HG03457 (cell line): ENCODE measurements at regions not wholly inside any gene's neighbourhood (a gene's known extent, or its start where the extent isn't known, plus 50 kb on each side); places are given as distances from the start of the nearest gene placed in this dataset.

Experiments
- ATAC-seq: cut with Tn5 transposase; IDR thresholded peaks from one replicate; pipeline ENCODE4 v1.9.1; 2021; ENCODE audit warnings: moderate number of reproducible peaks; ENCODE audit not compliant: unreplicated experiment

DNA sequence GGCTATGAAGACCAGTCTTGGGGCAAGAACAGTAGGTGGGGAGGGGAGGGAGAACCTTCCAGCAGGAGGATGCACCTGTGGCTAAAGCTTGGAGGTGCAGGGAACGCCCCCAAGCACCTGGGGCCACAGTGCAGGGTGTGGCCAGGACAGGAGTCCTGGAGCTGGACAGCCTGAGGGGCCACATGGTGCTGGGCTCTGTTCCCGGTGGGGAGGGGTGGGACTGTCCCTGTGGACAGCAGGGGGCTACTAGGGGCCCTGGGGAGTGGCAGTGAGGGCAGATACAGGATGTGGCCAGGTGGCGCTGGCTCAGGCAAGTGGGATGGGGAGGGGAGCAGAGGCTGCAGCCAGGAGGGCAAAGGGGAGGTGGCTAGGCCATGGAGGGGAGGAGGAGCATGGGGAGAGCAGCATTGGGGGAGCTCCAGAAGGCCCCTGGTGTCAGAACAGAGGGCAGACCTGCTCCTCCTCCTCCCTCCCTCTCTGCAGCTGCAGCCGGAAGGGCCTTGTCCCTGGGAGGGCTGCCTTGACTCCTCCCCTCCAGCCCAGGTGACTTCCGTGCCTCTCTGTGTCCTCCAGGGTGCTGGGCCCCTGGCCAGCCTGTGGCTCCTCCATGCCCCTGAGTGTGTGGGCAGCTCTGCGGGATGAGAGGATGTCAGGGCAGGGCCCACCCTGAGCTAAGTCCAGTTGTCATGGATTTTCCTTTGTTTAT is 68.4 kb upstream of the DLK1 start:
- ATAC-seq = no peak

DNA sequence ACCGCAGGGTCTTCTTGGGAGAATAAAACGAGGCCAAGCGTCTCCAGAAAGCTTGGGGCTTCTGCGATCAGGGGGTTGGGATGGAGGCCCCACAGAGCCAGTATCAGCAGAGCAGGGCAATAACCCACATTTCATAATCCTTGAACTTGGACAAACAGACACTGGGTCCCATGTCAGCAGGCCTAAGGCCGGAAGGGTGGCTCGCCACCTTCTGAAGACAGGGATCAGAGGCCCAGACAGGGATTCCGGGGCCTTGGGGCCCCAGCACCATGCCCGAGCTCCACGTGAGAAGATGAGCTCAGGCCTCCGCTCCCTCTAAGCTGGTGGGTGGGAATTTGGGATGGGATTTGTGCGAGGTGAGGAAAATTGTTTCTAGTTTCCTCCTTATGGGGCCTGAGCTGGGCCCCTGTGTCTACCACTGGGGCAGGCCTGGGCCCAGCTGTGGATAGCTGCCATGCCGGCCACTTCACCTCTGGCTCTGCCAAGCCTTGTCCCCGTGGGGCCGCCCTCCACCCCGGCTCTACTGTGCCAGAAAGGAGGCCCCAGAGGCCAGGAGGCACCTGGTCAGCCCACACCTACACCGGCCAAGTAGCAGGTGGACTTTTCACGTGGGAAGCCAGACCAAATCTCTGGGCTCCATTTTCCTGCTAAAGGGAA is 67.2 kb upstream of the DLK1 start:
- ATAC-seq = no peak

DNA sequence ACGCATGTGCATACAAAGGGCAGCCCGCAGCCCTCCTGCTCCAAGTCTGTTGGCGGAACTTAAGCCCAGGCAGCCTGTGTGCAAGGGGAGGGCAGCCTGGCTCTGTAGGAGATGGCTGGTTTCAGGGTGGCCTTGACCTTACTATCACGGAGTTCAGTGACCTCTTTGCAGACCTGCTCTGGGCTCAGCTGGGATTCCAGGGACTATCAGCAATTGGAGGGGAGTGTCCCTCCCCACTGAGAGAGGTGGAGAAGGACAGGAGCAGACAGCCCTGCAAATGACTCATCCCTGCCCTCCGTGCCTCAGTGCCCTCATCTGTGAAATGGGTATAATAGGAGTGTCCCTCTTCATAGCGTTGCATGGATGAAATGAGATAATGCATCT is 66.2 kb upstream of the DLK1 start:
- ATAC-seq = no peak

DNA sequence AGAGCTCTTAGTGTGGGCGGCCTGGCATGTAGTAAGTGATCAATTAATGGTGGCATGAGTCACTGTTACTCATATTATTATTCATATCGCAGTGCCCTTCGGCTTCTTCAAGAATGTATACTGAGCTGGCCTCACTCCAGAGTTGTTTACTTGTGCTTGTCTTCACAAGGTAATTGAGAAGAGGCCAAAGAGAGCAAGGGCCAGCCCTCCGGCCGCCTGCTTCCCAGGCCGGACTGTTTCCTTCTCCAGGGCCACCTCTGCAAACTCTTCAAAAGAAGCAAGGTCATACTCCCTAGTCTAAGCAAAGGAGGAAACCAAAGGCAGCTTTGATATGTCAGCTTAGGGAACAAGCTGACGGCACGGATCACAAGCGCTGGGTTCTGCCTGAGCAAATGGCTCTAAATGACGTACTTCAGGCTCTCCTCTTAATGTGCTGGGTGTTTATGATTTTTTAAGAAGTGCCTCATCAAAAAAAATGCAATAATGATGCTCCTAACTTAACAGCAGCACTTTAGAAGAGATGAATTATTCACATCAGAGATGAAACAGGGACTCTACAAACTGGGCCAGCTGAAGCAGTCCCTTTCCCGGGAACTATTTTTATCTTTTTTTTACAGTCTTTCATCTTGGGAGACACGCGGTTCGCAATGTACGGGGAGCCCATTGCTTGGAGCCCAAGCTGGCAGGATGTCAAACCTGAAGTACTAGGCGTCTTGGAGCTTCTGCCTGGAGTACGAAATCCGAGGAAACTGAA is 65.6 kb upstream of the DLK1 start:
- no peak for ATAC-seq

DNA sequence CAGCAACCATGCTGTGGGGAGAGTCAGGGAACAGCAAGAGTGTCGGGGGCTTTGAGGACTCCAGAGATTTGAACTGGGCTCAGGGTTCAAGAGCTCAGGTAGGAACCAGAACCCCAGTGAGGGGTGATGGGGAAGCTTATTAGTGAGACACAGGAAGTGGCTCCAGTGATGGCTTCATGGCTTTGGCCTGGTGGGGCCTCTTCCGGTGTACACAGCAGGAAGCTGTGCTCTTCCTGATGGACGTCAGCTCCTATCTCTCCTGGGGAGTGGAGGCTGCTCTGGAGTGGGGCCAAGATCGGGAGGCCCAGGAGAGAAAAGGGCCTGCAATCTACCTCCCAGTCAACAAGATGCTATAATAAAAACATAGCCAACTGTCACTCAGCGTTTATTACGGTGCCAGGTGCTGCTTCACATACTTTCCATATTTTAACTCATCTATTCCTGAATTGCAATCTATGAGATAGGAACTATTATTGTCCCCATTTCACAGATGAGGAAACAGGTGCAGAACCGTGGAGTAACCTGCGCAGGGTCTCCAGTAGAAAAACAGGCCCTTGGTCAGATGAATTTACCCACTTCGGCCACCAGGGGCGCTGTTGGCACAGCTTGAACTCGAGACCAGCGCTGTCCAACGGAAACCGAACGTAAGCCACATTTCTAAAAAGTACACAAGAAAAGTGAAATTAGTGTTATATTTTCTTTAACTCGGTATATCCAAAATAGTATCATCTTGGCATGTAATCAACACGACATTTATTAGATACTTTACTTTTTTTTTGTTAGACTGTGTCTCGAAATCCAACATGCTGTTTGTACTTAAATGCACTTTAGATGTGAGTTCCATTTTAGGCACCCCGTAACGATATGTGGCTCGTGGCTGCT is 63.6 kb upstream of the DLK1 start:
- ATAC-seq = no peak

DNA sequence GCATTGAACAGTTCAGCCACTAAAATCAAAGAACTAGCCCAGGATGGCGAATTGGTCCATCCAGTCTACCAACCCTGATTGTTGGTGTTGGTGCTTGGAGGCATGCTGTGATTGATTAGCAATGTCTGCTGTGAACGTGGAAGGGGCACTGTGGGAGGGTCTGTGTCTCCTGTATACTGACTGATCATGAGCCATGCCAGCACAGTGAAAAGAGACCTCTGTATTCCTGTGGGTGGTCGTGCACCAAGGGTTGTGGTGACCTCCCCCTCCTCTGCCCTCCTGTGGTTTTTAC is 63.0 kb upstream of the DLK1 start:
- ATAC-seq = no peak

DNA sequence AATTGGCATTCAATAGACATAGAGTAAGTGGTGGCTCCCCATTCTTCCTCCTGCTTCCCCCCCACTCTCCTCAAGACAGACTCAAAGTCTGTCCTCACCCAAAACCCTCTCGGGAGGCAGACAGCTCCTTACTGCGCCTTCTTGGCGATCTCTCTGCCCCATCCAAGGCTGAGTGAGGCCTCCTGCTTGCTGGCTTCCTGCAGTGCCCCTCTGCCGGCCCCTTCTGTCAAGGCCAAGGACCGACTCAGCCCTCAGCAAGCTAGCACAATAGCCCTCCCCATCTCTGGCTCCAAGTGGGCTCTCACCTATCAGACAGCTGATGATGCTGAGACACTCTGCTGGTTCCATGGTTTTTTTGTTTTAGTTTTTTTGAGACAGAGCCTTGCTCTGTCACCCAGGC is 62.5 kb upstream of the DLK1 start:
- no peak for ATAC-seq

DNA sequence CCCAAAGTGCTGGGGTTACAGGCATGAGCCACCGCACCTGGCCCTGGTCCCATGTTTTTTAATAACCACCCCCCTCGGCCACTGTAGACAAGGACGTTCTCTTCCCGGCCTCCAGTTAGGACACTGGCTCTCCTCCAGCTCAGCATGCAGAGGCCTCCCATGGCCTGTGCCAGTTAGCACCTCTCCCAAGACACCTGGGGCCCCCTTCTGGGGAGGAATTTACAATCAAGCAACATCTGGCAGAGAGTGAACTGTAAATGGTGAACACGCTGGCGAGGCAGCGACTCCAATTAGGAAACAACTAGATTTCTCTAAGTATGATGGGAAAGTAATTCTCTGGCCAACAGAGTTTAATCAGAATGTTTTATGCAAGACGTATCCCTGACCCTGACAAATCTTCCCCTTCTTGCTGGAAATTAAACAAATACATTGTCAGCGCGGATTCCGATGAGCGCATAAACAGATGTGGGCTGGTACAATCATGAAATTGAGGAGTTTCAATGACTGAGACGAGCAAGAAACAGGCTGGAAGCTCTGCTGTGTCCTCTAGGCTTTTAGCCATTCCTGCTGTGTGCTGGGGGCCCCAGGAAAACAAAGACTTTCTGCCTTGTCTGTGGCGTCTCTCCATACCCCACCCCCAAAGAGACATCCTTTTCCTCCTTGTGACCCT is 61.7 kb upstream of the DLK1 start:
- ATAC-seq = no peak

DNA sequence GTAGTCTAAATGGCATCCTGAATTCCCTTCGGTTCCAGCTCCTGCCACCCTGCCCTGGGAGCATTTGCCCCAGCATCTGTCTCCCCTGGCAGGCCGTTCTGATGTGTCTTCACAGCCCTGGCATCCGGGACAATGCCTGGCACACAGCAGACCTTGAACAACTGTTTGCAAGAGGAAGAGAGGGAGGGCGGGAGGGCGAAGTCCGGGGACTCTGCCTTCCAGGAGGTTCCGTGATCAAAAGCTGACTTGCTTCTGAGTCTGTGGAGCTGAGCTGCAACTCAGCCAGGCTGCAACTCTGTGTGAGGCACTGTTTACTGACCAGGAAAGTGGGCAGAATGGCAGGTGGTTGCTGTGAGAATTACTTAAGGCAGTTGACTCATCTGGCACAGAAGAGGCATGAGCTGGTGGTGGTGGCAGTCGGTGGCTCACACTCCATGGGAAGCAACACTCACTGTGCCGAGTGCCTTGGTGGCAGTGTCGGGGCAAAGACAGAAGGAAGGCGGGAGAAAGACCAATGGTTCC is 61.1 kb upstream of the DLK1 start:
- no peak for ATAC-seq

DNA sequence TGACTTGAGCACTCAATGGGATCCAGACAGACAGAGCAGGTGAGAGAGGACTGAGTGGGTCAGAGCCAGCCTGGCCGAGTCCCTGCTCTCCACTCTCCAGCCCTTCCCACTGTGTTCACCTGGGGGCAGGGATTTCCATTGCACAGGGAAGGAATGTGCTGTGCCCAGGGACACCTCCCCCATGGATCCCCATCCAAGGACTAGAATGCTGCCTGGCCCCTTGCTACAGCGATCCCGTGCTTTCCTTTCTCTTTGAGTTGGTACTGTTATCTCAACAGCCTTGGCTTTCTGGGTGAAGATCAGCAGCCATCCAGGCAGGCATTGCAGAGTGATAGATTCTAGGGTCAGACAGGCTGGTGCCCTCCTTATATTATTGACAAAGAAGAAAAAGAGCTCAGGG is 60.3 kb upstream of the DLK1 start:
- no peak for ATAC-seq

DNA sequence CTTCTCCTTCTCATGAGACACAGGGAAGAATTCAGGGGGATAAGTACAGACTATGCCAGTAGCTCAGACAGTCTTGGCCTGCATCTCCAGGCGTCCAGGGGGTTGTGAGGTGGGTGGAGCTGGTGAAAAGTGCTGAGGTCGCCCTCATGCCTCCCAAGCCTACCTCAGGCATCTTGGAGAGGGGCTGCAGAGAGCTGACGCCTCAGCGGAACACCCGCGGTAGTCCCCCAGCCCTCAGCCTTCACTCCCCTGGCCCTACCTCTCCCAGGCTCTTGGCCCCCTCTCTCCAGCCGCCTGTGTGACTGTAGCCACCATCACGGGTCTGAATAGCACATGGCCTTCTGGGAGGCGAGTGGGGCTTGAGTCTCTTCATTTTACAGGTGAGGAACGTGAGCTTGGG is 59.8 kb upstream of the DLK1 start:
- no peak for ATAC-seq

DNA sequence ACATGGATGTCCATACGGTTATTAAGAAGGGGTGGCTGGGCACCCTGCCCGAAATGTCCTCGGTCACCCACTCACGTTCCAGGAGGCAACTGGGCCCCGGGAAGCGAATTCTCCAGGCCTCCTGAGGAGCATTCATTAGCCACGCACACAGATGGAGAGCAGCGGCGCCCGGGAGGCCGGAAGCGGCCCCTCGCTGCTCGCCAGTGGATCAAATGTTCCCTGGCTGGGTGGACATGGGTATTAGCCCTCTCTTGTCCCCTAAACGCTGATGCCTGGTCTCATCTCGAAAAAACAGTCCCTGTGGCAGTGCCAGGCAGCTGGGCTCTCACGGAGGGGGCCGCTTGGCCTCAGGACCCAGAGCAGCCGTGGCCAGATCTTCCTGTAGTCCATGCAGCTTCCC is 59.0 kb upstream of the DLK1 start:
- ATAC-seq = no peak

DNA sequence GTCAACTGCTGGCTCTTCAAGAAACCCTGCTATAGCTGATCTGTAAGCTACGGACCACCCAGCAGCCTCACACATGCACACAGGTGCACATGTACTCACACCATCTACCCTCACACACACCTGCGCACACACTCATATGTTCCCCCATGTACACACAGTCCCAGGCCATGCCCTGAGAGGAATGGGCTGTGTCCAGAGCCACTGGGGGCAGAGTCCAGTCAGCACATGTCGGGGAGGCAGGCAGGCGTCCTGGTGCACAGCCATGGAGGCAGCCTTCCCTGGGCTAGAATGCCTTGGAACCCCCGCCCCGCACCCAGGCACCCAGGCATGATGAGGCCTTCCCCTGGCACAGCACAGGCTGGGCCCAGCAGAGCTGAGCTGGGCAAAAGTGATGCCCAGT is 58.3 kb upstream of the DLK1 start:
- ATAC-seq = no peak

DNA sequence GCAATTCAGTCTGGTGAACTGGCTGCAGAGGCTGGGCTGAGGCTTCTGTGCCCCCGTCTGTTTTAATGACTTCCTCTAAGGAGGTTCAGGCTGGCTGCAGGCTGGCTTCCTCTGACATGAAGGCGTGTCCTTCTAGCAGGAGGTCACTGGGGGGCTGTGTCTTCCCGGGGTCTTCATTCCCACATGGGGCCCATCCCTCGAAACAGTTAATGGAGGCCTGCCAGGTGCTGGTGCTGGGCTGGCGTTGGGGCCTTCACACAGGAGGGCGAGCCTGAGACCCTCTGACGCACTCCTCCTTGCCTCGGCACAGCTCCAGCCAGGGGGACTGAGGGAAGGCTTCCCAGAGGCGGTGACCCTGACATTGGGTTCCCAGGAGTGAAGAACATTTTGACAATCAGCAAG is 57.7 kb upstream of the DLK1 start:
- ATAC-seq = no peak

DNA sequence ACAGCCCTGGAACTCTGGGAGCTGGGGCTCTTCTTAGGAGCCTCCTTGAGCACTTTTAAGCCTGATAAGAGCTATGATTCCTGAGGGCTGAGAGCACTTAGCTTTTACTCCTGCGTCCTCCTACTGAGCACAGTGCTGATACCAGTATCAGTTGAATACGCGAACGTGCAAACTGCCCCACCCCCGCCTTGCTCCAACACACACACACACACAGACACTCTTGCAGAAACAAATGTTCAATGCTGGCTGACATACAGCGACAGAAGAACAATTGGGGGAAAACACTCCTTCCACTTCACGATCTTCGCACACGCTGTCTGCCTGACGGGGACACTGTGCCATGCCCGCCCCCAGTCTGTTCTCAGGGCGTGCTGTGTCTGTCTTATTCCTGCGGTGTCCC is 57.2 kb upstream of the DLK1 start:
- no peak for ATAC-seq

DNA sequence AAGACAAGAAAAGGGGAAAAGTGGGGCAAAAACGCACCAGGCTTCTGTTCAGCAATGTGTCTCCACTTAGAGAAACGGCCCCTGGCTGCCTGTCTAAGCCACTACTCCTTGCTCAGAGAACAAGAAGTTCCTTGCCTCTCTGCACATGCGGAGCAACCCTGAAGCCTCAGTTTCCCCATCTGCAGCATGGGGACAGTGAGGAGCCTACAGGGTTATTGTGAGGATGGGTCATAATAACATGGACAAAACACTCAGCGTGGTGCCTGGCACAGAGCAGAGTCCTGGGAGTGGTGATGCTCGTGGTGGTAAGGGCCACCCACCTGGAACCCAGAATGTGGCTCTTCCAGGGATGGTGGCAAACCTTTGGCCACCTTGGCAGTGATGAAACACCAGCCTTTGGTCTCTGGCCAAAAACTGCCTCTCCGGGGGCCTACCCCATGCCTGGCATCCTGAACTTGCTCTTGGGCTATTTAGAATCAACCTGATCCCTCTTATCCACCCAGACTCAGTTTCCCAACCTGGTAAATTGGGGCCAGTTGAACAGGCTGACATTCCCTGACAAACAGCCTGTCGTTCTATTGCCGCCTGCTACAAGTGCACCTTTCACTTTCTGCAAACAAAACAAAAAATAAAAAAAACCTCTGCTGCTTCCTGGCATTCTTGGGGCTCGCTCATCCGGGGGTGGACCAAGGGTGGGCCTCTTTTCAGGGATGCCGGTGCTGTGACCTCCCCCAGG is 56.5 kb upstream of the DLK1 start:
- no peak for ATAC-seq

DNA sequence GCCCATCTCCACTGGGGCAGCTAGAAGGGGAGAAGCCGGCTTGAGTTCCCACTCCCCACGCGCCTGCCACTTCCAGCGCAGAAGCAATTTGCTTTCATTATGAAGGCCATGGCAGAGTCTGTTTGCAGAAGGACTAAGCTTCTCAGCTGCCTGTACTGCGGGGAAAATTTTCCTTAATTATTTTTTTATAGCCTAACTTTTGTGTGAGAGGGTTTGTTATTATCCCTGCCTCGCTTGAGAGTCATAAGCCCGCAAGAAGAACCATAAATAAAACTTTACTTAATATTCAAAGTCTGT is 56.0 kb upstream of the DLK1 start:
- ATAC-seq = no peak

DNA sequence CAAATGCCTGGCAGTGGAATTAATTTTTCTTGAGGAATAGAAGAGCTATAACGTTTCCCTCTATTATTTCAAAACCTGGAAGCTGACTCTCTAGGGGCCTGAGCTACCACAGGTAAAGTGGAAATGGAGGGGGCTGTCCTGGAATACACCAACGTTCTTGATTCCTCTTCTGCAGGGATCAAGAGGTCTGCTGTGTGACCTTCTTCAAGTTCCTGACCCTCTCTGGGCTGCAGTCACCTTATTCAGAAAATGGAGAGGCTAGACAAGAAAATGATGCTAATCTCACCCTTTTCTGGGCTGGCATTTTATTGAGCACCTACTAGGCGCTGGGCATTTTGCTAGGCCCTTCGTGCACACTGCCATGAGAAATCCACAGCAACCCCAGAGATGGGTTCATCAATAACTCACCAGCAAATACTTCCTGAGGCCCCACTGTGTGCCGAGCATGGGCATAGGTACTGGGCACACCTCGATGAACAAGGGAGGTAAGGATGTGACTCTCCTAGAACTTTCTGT is 55.2 kb upstream of the DLK1 start:
- no peak for ATAC-seq

DNA sequence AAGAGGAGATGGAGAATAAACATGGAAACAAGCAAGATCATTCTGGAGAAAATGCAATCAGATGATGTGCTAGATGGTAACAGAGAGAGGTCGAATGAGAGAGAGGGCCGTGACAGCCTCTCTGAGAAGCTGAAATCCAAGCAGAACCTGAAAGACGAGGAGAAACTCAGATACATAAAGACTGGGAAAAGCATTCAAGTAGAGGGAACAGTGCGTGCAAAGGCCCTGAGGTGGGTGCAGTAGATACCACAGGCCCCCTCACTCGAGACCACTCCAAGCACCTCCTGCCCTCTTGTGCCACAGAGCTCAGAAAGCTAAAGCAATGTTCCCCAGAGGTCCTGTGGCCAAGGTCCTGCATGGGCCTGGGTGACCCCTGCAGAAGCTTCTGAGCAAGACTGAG is 54.8 kb upstream of the DLK1 start:
- no peak for ATAC-seq
